DND-41 (cell line): ENCODE measurements at regions not wholly inside any gene's neighbourhood (a gene's known extent, or its start where the extent isn't known, plus 50 kb on each side); places are given as distances from the start of the nearest gene placed in this dataset.

Source experiments
- EZH2 ChIP-seq: IDR thresholded peaks from 3 replicates; pipeline ENCODE4 v1.6.1; 2012; ENCODE audit warnings: borderline replicate concordance, low read depth, mild to moderate bottlenecking, moderate library complexity, low read length, inconsistent platforms; ENCODE audit not compliant: severe bottlenecking
- TF ChIP-seq, protein P1 (sequence below): IDR thresholded peaks from 2 replicates; pipeline ENCODE4 v1.5.1; 2012; ENCODE audit warnings: borderline replicate concordance, low read length, moderate library complexity, mild to moderate bottlenecking; ENCODE audit not compliant: poor library complexity, severe bottlenecking; ENCODE audit errors: extremely low read depth

- TF ChIP-seq, protein P1, sequence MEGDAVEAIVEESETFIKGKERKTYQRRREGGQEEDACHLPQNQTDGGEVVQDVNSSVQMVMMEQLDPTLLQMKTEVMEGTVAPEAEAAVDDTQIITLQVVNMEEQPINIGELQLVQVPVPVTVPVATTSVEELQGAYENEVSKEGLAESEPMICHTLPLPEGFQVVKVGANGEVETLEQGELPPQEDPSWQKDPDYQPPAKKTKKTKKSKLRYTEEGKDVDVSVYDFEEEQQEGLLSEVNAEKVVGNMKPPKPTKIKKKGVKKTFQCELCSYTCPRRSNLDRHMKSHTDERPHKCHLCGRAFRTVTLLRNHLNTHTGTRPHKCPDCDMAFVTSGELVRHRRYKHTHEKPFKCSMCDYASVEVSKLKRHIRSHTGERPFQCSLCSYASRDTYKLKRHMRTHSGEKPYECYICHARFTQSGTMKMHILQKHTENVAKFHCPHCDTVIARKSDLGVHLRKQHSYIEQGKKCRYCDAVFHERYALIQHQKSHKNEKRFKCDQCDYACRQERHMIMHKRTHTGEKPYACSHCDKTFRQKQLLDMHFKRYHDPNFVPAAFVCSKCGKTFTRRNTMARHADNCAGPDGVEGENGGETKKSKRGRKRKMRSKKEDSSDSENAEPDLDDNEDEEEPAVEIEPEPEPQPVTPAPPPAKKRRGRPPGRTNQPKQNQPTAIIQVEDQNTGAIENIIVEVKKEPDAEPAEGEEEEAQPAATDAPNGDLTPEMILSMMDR: no peak
- TF ChIP-seq EZH2: no peak
Observed at GRCh38 chr9:26081847-26082246, 403.6 kb upstream of the TUSC1 start.
